Neutrophil (primary cell): ENCODE measurements at regions not wholly inside any gene's neighbourhood (a gene's known extent, or its start where the extent isn't known, plus 50 kb on each side); places are given as distances from the start of the nearest gene placed in this dataset.

ENCODE experiments used
- H3K27ac ChIP-seq: fragments of 200-600 bp; sonication (generic); 2 replicates; pipeline ENCODE4 v1.5.1; 2016; ENCODE audit warnings: mild to moderate bottlenecking, moderate library complexity
- H3K27me3 ChIP-seq: fragments of 200-600 bp; sonication (generic); 2 replicates; pipeline ENCODE4 v1.6.0; 2016; ENCODE audit warnings: mild to moderate bottlenecking
- H3K36me3 ChIP-seq: fragments of 200-600 bp; sonication (generic); 2 replicates; pipeline ENCODE4 v1.5.1; 2017
- H3K4me1 ChIP-seq, 2 experiments: fragments of 200-600 bp in 1 of 2; sonication (generic) in 1 of 2; 1 replicate in 1 of 2; 2 replicates in 1 of 2; pipeline versions ENCODE4 v1.5.1 to v1.6.1; 2013 to 2016; ENCODE audit warnings: low read depth in 1 of 2, low read length in 1 of 2, mild to moderate bottlenecking in 1 of 2, moderate library complexity in 1 of 2; ENCODE audit not compliant: control insufficient read depth in 1 of 2, insufficient read depth in 1 of 2
- H3K4me3 ChIP-seq, 2 experiments: fragments of 200-600 bp in 1 of 2; sonication (generic) in 1 of 2; 1 replicate in 1 of 2; 2 replicates in 1 of 2; pipeline ENCODE4 v1.5.1; 2013 to 2016; ENCODE audit warnings: low read depth in 1 of 2, low read length in 1 of 2, mild to moderate bottlenecking in 1 of 2, moderate library complexity in 1 of 2
- H3K9me3 ChIP-seq: fragments of 200-600 bp; sonication (generic); 2 replicates; pipeline ENCODE4 v1.5.1; 2016
- CTCF ChIP-seq: fragments of 200-600 bp; sonication (generic); IDR thresholded peaks from 2 replicates; pipeline ENCODE4 v1.5.1; 2016; ENCODE audit warnings: antibody characterized with exemption

DNA sequence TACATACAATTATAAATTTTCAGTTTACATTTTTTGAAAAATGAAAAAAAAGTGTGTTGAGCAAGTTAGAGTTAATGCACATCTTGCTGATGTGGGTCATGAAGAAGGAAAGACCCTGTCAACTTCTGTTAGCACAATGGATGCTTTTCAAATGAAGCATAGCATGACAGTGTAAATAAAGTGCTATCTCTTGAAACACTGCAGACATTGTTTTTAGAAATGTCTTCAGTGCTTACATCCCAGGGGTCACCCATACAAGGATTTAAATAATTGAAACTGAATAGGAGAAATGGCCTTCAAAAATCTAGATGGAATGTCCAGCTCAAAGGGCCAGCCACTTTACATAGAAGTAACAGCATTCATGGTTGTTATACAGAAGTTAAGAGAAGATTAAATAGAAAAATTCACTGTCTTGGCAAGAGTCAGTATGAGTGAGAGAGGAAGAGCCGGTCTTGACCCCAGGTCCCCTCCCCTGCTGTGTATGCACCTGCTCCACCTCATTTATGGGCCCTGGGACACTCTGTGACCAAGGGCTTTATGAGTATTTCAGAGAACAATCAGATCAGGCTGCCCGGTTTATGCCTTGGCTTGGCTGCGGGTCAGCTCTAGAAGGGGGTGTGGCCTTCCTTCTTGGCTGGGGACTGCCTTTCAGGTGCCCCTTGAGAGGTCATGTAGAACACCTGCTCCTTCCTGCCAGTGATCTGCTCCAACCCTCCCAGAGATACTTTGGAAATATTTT, 237.7 kb upstream of the TMEM72 start:
- TF ChIP-seq CTCF = no peak
- no peaks in the 10 kb centered on the region for H3K4me1 ChIP-seq
- H3K9me3 ChIP-seq = no peaks in the 10 kb centered on the region
- H3K36me3 ChIP-seq = no peaks in the 10 kb centered on the region
- no peaks in the 10 kb centered on the region for H3K27me3 ChIP-seq
- no peak overlapping the region for H3K27ac ChIP-seq
- no peak overlapping the region for H3K4me3 ChIP-seq

DNA sequence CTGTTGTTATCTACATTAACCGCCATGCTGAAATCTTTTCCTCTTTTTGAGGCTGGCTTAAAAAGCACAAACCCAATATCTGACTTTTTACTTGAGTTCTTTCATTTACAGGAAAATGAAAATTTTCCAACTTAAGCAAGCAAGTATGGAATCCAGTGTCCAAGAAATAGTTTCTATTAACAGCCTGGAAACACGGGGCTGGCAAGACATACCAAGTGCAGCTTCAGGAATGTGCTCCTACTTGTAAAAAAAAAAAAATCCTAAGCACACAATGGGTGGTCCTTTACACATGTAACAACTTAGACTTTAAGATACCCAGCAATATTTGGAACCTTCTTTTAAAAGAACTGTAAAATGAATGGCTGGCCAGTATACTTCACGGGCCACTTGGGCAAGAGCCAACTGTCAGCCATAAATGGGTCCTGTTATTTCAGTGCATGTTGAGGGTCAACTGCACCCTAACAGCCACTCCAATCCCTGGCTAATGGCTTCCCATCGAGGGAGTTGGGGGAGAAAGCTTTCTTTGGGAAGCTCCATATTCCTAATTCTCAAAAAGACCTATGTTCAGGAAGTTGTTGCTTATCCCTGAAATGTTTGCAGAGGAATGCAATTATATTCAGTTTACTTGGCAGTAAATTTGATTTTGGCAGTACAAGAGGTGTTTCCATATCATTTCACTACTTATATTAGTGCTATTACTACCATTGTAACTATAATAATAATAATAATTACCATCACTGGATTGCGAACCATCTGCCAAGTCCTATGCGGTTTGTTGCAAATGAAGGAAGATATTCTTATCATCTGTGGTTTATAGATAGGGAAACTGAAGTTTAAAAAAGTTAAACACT, 236.4 kb upstream of the TMEM72 start:
- Histone ChIP-seq H3K9me3 (no peaks in the 10 kb centered on the region), H3K27me3 (no peaks in the 10 kb centered on the region), H3K4me1 (no peaks in the 10 kb centered on the region), H3K27ac (no peak overlapping the region), H3K36me3 (no peaks in the 10 kb centered on the region), H3K4me3 (no peak overlapping the region)
- TF ChIP-seq CTCF = no peak

- no peak for TF ChIP-seq CTCF
- Histone ChIP-seq H3K4me3 (no peak overlapping the region), H3K27ac (no peak overlapping the region), H3K36me3 (no peaks in the 10 kb centered on the region), H3K9me3 (no peaks in the 10 kb centered on the region), H3K27me3 (no peaks in the 10 kb centered on the region), H3K4me1 (no peaks in the 10 kb centered on the region)
Measured at GRCh38 chr10:44675387-44675874, 235.7 kb upstream of the TMEM72 start.

DNA sequence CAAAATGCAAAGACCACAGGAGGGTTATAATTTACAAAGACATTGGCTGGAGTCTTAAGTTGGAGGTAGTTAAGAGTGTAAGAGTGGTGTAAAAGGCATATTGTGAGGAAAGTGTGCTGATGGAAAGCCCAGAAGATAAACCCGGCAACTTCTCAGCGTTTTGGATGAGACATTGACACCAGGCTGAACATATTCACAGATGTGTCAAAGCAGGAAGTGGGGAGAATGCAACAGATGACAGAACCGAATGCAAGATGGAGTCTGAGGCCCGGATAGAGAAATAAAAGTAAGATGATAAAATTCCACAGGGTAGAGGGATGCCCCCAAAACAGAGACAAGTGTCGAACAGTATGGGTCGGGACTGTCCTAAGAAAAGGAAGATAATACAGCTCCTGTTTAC, 230.4 kb upstream of the TMEM72 start:
- no peaks in the 10 kb centered on the region for H3K4me1 ChIP-seq
- H3K27me3 ChIP-seq = no peaks in the 10 kb centered on the region
- TF ChIP-seq CTCF = no peak
- H3K36me3 ChIP-seq = no peaks in the 10 kb centered on the region
- no peak overlapping the region for H3K27ac ChIP-seq
- no peak overlapping the region for H3K4me3 ChIP-seq
- no peaks in the 10 kb centered on the region for H3K9me3 ChIP-seq

DNA sequence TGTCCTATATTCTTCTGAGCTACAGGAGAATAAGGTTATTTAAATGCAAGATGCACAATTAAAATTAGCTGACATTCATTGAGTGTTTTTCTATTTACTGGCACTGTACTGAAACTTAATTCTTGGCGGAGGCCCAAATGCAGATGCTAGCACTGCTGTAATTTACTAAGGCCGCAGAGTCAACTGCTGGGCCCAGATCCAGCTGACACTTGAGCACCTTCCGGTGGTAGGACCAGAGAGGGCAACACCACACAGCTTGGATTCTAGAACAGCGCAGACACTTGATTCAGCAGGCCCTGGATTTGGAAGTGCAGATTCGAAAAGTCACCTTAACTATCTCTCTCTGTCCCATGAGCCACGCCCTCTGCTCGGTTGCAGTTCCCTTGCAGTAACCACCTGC, 228.6 kb upstream of the TMEM72 start:
- no peaks in the 10 kb centered on the region for H3K9me3 ChIP-seq
- TF ChIP-seq CTCF = no peak
- no peaks in the 10 kb centered on the region for H3K36me3 ChIP-seq
- H3K4me1 ChIP-seq = no peaks in the 10 kb centered on the region
- no peak overlapping the region for H3K4me3 ChIP-seq
- no peak overlapping the region for H3K27ac ChIP-seq
- no peaks in the 10 kb centered on the region for H3K27me3 ChIP-seq
